IPS DF 4.7 (cell line): ENCODE measurements at regions not wholly inside any gene's neighbourhood (a gene's known extent, or its start where the extent isn't known, plus 50 kb on each side); places are given as distances from the start of the nearest gene placed in this dataset.

Experiments used
- DNase-seq: peaks from one replicate; pipeline ENCODE4 v3.0.0-alpha.2; 2013; ENCODE audit warnings: low spot score; ENCODE audit errors: extremely low read depth

DNA sequence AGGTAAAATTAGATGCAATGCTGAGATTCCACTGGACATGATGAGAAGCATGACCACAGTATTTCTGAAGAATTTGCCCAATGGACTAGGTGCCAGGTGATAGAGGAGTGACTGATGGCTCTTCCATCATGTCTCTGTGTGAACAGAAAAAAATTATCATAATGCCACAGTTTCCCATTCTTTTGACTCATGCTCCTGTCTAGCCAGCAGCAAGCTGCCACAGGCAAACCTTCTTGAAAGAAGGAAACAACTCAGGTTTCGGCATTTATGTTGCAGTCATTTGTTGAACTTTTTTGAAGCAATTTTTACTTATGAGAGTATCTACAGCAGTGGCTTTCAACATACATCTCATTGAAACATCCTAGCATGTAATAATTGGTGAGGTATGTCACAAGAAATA, 284.8 kb upstream of the CD180 start:
- DNase-seq = no peak

DNA sequence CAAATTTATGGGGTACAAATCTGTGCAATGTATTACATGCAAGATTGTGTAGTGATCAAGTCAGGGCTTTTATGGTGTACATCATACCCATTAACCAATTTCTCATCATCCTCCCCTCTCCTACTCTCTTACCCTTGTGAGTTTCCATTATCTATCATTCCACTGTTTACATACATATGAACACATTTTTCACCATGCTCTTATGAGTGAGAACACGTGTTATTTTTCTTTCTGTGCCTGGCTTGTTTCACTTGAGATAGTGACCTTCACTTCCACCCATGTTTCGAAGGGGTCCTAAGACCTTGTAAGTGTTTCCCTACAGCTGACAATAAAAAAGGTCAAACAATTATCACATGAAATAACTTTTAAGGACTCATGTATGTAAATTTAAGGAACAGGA, 281.7 kb upstream of the CD180 start:
- no peak for DNase-seq

DNA sequence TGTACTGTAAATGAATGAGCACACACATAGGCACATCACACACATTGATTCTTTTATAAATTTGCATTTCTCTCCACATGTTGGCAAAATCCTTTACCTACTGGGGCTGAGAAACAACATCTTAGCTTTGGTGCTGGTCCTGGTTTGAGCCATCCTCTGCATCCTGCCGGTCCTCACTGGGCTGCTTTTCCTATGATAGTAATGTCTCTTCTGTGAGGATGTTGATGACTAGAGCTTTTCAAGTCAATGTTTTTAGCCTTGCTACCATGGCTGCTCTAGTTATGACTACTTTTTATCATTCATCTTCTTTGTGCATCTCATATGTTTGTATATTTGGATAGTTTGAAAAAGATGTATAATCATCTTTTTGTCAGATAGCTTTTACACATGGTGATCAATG, 280.4 kb upstream of the CD180 start:
- no peak for DNase-seq

DNA sequence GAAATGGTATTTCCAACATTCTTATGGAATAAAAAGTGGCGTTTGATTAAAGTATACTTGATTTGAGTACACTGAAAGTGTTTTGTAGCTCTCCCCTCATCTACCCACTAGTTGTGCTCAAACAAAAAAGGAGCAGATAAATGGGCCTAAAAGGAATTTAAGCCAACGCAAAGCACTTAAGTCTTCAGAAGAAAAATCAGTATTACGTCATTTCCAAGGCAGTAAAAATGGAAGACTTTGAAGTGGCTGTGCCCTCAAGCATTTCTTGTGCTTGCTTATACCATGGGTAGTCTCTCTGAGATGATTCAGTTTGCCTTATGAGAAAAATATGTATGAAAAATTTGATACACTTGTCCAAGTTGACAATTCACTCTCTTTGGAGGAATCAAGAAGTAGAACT, 279.9 kb upstream of the CD180 start:
- no peak for DNase-seq

DNA sequence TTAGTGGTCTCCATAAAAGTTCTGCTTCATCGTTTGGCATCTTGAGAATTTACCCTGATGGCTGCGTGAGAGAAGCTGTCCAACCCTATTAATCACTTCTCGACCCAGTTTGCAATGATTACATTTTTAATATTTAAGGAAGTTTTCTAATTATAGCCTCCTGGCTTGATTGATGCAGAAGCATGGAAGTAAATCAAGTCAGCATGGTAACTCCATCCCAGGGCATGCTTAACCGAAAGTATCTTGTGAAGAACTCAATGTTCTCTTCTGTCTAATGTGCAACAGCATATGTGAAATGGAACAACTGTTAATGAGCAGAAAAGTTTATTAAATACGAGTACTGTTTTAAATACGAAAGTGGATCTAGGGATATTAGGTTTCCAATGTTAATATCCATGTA, 278.9 kb upstream of the CD180 start:
- DNase-seq = no peak

DNA sequence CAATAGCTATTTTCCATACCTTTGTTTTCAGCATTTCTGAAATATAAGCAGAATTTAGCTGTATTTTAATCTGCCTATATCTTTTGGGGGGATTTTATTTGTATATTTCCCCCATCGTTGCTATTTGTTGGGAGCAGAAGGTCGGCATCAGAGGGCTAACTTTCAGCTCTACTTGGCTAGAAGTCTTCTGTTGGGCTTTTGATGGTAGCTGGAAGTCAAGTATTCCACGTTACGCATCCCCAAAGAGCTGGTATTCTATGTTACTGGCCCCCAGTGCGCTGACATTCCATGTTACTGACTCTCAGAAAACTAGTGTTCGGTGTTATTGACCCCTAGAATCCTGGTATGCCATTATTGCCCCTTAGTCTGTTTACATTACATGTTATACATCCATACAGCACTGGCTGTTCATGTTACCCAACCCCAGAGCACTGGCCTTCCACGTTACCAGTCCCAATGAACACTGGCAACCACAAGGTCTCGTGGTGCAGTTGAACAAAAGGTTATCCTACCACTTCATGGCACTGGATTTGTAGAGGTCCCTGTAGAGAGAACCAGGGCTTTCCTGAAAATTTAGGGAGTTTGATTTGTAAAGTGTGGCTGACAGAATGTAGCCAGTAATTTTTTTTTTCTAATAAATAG, 278.1 kb upstream of the CD180 start:
- no peak for DNase-seq

DNA sequence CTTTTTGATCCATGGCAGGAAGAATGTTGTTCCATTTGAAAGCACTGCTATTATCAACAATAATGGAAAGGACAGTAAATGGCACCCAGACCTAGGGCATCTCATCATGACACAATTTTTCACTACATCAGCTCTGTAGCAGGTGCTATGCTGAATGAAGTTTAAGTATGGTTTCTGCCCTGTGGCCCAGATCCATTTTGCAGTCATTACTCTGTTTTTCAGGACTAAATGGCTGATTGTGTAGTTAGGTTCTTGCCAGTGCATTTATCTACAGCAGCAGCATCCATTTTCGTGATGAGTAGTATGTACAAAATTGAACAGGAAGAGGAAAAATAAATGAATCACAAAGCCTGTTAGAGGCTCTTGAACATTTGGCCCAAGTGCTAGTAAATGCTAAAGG, 270.5 kb upstream of the CD180 start:
- DNase-seq = no peak

DNA sequence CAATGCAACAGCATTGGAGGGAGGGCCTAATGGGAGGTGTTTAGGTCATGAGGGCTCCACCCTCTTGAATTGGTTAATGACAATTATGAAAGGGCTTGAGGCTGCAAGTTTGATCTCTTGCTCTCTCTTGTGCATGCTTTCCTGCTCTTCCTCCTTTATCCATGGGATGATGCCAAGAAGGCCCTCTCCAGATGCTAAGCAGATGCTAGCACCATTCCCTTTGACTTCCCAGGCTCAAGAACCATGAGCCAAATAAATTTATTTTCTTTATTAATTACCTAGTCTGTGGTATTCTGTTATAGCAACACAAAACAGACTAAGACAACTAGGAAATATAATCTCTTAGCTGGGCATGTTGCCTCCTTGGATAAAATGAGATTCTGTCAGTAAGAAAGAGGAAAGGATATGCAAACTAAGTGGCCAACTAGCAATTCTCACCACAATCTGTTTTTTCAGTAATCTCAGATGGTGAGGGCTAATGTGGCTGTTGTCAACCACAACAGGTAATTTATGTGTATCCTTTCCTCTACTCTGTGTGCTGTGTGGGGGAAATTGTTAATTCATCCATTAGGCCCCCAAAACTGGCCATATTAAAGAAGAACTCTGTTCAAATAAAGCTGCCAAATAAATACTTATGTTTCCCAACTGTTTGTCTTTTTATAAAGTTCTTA, 269.1 kb upstream of the CD180 start:
- no peak for DNase-seq

DNA sequence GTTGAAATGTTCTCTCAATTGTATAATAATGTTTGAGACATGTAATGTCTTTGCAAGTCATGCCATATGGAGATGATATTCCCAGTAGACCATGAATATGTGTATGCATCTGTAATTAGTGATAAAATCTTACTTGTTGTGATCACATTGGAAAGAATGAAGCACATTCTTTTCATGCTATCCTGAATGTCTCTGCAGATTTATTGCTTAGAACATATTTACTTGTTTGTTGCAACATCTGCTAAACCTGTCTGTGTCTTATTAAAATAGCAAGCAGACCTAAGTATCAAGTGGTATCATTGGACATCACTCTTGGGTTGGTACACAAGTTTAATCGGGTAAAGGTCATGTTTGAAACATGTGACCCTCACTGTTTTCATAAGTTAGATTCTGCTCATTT, 265.5 kb upstream of the CD180 start:
- no peak for DNase-seq

DNA sequence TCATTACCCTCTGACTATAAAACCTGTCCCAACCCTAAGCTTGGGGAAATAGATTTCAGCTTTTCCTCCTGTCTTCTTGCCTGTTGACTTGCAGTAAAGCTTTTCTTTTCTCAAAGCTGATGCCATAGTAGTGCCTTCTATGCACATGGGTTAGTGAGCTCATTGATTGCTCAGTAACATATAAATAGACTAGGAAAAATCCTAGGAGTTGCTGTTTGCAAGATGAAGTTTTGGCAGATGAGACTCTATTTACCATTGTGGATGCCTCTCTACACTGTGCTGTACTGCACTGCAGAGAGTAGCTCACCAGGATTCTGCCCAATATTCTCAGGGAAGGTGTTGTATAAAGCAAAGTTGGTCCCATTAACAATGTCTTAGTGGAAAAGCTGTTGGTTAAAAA, 262.7 kb upstream of the CD180 start:
- no peak for DNase-seq

DNA sequence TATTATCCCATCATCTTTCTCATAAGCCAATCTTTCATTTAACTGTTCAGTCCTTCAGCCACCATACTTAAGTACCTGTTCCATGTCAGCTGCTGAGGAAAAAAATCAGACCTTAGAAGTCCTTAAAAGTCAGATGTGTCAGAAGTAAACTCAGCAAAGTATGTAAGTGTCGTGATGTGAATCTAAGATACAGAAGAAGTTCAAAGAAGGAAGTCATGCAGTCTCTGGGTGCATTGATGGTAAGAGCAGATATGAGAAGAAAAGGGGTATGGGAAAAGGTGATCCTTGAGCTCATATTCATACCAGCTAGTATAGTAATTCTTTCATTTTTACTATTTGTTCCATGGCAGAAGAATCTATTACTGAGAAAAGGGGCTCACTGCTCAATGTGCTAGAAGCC, 259.4 kb upstream of the CD180 start:
- DNase-seq = no peak

DNA sequence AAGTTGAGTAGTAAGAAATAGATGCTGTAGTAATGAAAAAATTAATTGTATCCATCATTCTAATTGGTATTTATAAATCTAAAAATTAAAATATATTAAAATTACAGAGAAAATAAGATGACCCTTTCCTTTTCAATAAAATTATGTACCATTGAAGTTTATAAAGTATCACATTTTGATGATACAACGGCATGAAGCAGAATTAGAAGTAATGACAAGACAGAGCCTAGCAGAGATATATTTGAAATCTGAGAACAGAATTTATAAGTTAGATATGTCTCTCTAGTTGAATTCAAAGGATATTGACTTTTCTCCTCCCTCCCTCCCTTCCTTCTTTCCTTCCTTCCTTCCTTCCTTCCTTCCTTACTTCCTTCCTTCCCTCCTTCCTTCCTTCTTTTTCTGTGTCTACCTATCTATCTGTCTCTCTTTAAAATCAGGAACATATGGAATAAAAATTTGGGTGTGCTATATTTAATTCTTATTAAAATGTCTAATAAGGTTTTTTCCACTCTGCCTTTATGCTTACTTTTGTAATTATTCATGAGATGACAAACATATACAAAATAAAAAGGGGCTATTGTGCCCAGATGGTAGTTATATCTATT, 258.5 kb upstream of the CD180 start:
- no peak for DNase-seq

DNA sequence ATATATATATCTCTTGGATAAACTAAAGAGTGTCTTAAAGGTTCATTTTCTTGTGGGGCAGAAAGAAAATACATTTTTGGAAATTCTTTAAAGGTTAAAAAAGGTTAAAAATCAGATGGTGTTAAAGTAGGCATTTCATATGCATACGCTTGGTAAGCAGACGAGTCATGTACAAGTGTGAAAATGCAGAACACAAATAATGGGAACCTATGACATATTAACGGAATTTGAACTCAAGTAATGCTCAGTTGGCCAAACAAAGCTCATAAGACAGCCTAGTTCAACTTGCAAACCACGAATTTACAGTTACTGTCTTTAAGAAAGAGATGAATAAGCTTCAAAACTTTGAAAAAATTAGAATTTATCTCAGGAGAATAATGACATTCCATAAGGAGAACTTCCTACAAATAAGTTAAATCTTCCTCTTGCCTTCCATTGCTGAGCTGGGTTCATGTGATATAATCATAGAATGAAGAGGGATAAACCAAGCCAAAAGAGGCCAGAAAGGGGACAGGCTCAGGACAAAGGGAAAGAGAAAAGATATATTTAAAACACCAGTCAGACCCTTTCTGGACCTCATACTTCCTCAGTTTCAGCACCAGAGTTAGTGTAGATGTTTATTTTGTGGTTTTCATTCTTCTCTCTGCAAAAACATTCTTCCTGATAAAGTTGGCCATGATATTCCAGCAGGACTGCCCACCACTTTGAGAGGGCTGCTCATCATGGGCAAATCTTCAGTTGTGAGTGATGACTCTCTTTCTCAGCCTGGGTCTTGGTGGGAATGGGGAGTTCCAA, 256.7 kb upstream of the CD180 start:
- DNase-seq = no peak

DNA sequence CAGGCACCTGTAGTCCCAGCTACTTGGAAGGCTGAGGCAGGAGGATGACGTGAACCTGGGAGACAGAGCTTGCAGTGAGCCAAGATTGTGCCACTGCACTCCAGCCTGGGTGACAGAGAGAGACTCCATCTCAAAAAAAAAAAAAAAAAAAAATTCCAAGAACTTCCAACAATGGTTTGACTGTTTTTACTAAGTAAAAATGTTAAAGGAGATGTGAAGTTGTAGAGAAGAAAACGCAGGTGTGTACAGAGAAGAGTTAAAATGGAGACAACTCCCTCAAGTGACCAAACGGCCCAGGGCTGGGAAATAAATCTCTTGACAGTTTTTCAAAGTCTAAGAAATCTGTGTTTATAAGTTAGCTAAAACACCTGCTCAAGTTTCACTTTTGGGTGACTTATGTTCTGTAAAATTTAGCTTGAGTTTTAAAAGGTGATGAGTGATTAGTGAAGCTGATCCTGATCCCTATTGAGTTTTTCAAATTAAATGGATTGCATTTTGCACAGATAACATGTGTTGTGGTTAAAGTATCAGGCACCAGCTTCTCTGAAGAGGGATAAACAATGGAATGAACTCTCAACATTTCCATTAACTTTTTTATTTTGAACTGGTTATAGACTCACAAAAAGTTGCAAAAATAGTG, 255.2 kb upstream of the CD180 start:
- no peak for DNase-seq

DNA sequence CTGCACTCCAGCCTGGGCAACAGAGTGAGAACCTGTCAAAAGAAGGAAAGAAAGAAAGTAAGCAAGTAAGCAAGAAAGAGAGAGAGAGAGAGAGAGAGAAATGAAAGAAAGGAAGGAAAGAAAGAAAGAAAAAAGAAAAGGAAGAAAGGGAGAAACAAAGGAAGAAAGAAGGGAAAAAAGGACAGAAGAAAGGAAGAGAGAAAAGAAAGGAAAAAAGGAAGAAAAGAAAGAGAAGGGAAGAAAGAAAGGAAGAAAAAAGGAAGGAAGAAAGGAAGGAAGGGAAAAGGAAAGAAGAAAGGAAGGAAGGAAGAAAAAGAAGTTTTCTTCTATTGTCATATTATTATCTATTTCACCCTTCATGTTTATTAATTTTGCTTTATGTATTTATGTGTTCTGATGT, 251.1 kb upstream of the CD180 start:
- no peak for DNase-seq

DNA sequence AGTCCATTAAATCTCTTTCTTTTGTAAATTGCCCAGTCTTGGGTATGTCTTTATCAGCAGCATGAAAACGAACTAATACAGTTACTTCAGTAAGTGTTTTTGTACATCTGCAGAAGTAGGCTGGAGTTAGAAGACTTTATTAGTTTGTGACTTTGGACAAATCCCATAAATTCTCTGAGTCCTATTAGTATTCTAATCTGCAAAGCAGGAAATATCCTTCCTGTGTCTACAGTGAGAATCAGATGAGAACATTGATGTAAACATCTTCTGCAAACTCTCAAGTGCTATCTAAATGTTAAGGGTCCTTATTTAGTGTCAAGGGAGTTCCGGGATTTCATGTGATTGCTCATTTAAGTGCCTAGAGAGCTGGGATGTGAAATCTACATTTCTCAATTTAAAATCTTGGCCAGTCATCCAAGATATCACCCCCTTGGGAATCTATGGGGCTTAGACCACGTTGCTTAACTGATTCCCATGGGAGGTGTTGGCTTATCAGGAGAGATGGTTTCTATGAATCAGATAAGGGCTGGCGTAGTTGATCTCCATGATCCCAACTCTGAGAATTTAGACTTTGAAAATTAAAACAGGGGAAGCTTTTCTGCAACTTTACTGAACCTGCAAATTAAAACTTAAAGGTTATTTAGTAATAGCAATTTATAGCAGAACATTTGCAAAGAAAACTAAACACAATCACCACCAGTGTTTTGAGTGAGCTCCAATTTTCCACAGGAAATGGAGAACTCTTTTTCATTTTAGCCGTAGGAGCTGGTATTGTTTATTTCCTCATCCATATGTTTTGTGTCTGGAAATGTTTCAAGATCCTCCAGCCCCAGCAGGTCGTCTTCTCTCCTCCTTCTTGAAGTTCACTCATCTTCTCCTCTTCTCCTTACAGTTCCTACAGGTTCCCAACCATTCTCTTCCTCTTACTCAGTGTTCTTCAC, 241.6 kb upstream of the CD180 start:
- DNase-seq = no peak

DNA sequence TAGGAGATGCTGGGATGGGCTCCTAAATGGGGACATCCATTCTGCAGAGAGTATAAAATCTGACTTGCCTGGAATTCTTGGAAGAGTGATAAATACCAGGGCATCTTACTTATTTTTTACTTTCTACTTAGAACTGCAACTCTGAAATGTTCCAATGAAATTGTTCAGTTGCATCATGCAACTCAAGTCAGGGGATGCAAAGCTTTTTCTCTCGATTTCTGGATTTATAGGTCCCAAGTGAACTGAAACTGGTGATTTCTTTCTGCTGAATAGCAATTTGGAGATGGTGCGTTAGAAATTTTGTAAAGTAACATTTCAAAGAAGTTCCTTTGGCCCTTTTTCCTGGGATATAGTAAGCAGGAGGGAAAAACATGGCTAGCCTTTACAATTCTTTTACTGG, 238.4 kb upstream of the CD180 start:
- no peak for DNase-seq

DNA sequence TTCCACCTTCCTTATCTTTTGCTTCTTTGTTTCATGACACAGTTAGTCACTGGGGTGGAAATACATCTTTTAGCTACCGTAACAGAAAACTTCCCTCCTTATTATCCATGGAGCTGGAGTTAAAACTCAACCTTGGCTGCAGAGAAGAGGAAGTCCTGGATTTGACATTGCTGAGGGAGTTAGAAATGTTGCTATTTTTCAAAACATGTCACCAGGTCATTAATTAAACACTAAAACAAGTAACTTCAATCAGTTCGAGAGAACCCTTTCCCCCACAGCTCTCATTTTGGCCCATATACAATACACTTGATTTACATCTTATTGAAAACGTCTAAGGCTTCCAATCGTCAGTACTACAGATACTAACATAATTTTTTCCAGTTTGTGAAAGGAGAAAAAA, 237.9 kb upstream of the CD180 start:
- DNase-seq = no peak

DNA sequence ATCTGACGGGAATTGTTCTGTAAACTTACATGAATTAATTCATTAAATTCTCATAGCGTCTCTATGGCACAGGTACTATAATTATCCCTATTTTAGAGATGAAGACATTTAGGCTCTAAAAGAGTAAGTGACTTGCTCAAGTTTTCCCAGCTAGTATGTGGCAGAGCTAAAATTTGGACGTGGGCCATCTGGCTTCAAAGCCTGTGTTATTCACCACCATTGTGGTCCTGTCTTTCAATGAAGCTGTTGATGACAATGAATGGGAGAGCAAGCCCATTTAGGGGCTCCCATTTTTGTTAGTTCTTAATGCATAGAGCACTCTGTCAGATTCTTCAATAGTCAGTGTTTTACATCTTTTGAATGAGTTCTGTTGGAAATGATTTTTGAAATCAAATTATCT, 236.0 kb upstream of the CD180 start:
- DNase-seq = no peak

DNA sequence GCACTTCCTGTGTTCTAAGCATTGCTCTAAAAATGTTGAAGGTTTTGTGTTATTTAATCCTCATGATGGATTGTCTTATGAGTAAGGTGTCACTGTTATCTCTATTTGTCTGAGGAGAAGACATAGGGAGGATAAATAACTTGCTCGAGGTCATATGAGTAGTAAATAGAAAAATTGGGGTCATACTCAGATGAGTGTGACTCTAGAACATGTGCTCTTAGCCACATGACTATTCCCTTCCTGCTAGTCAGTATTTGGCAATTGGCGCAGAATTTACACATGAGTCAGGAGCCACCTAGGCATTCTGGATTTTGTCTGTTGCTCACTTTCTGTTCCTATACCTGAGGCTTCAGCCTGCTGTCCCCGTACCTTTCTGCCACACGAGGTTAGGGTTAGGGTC, 234.6 kb upstream of the CD180 start:
- DNase-seq = no peak

DNA sequence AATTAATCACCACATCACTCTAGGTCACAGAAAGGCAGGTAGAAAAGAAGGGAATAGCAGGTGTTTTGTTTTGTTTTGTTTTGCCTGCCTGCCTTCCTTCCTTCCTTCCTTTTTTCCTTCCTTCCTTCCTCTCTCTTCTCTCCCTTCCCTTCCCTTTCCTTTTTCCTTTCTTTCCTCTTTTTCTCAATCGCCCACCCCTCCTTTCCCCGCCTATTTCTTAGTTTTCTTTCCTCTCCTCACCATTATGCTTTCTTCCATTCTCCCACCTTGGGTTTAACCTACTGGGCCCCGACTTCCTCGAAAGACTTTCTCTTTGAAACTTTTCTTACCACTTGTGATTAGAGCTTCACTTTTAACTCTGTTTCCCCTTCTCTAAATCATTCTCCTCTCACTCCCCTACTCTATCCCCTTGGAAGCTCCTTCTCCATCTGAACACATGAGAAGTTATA, 231.3 kb upstream of the CD180 start:
- no peak for DNase-seq
